ENCODE measurements at regions not wholly inside any gene's neighbourhood (a gene's known extent, or its start where the extent isn't known, plus 50 kb on each side); places are given as distances from the start of the nearest gene placed in this dataset.

DNA sequence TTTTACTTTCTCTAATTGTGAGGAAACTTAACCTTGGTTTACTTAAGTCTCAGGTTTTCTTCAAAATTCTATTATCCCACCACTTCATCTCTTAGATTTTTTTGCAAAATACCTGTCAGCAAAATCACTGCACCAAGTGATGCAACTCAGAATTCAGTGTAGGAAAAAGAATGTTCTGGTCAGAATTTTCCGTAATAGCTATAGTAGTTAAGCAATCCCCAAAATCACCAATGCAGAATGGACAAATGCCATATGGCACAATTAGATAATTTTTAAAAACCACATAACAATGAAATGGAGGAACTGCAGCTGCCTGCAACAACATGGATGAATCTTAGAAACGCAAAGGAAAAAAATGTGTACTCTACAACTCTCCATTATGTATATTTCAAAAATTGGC lies 373.1 kb downstream of the NAF1 start:
- TF ChIP-seq, protein P1, sequence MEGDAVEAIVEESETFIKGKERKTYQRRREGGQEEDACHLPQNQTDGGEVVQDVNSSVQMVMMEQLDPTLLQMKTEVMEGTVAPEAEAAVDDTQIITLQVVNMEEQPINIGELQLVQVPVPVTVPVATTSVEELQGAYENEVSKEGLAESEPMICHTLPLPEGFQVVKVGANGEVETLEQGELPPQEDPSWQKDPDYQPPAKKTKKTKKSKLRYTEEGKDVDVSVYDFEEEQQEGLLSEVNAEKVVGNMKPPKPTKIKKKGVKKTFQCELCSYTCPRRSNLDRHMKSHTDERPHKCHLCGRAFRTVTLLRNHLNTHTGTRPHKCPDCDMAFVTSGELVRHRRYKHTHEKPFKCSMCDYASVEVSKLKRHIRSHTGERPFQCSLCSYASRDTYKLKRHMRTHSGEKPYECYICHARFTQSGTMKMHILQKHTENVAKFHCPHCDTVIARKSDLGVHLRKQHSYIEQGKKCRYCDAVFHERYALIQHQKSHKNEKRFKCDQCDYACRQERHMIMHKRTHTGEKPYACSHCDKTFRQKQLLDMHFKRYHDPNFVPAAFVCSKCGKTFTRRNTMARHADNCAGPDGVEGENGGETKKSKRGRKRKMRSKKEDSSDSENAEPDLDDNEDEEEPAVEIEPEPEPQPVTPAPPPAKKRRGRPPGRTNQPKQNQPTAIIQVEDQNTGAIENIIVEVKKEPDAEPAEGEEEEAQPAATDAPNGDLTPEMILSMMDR (IDR thresholded peaks at IDR 0.05): no peak
- no peak for TF ChIP-seq EZH2phosphoT487 (IDR thresholded peaks at IDR 0.05)
